DMS153 treated with DMSO at 0.1 percent for 48 hours (cell line): ENCODE measurements at regions not wholly inside any gene's neighbourhood (a gene's known extent, or its start where the extent isn't known, plus 50 kb on each side); places are given as distances from the start of the nearest gene placed in this dataset.

ENCODE experiments used
- DNase-seq: peaks from one replicate; lab custom pipeline; 2025; ENCODE audit not compliant: unreplicated experiment; lab: John Stamatoyannopoulos, UW

DNA sequence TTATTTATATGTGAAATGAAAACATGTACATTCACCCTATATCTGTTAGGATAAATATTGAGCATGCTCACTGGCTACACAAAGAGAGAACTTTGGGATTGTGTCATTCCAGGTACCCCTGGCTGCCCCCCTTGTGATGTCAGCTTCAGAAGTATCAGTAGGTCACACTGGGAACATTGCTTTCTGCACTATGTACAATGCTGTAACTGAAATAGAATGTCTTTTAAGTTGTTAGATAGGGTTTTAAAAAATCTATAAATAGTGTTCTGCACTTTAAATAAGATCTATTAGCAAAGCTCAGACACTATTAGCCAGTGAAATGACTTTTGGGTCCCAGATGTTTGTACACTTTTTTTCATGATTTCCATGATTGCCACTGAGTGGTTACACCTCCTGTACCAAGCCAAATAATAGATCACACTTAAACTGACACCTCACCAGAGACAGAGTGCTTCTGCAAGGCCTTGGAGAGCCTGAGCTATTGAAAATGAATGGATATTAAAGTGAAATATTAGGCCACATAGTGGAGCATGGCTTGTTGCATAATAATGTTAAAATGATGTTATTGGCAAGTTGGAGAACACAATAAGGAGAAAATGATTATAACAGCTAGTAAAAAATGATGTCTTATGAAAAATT is 297.0 kb upstream of the NXPH2 start:
- DNase-seq: no peak

DNA sequence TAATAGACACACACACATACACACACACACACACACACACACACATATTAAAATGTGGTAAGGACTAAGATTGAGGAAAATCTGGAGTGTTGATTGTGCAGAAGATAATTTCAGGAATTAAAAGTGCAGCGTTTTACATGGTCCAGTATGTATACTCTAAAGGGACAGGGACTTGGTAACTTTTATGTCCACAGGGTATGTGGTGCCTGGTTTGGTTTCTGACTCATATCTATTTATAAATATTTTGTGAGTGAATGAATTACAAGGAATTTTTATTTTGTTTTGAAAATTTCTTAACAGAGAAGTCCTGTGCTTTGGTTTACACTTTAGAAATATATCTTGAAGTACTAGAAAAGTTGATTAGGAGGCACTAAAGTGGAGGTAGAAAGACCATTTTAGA is 287.7 kb upstream of the NXPH2 start:
- DNase-seq: no peak

DNA sequence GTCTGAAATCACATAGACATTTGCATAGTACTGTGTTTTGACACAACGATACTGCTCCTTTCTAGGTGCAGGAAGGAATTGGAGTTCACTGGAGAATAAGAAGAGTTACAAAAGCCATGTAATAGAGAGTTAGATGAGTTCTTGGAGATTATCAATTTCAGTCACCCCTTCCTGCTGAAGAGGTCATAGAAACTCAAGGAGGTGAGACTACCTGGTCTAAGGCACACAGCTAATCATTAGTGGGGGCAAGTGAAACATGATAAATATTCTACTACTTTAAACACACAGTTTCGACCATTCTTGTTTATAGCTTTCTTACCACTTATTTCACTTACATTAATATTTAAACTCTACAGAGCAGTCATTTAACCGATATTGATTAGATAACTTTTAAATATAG is 286.9 kb upstream of the NXPH2 start:
- DNase-seq: no peak

DNA sequence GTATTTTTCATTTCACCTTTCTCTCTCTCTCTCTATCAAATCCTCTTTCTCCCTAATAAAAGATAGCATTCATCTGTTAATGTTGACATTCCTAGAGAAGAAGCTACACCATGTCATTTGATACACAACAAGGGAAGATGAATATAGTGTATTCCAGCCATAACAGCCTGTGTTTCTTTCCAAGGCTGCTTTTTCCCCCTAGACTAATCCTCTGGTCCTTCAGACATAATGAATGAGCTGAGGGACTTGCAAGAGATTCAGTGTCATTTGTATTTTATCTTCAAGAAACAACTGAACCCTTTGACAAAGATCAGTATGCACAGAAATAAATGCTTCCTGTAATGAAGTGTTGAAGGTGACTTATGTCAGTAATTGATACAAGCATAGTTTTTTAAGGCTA is 284.0 kb upstream of the NXPH2 start:
- no peak for DNase-seq

DNA sequence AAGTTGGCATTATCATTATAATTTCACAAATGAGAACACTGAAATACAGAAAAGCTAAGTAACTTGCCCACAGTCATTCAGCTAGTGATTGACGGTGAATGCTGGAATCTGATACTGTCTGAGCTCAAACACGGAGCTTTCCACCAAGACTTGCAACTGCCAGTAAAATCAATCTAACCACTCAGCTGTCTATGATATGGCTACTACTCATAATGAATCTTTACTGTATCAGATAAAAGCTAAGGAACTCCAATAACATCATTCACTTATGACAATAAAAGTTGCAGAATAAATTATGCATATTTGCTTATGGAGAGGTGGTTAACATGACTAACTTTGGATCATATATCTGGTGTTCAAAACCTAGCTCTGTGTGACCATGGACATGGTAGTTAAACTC is 279.4 kb upstream of the NXPH2 start:
- DNase-seq: no peak

DNA sequence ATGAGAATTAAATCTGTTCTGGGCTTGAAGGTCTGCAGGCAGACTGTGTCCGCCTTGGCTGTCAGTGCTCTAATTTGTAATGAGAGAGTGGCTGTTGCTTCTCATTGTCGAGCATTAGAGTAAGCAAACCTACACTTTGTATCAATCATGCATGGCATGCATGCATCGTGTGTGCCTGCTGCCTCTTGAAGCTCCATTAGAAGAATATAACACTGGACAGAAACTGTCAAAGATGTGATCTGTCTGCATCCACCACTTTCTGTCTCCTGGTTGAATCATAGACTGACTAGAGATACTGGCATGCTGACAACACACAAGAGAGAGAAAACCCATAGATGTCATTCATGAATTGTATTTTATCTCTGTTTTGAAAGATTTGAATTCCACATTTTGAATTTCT is 275.0 kb upstream of the NXPH2 start:
- DNase-seq: no peak

DNA sequence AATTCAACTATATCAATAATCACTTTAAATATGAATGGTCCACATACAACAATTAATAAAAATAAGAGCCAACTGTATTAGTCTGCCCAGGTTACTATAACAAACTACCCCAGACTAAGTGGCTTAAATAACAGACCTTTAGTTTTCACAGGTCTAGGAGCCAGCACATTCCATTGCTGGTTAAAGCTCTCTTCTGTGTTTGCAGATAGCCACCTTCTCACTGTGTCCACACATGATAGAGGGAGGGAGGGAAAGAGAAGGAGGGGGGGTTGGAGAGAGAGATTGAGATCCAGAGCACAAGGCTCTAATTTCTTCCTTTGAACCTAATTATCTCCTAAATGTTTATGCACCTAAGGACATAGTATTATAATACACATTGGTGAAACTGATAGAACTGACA is 267.8 kb upstream of the NXPH2 start:
- DNase-seq: no peak

DNA sequence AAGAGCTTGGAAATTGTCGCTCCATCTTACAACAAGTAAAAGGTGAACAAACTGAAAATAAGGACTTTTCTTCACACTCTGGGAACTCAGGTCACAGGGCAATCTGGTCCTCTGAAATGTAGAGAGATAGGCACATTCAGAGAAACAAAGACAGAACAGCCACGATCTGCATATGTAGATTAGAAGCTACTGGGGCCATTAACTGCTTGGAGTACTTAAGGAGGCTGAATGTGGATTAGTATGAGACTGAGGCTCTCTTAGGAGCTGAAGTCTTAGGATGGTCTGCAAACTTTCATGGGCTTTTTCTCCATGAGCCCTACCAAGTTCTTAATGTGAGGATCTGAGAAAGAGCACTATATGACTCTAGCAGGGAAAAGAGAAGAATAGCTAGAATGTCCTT is 265.3 kb upstream of the NXPH2 start:
- no peak for DNase-seq

DNA sequence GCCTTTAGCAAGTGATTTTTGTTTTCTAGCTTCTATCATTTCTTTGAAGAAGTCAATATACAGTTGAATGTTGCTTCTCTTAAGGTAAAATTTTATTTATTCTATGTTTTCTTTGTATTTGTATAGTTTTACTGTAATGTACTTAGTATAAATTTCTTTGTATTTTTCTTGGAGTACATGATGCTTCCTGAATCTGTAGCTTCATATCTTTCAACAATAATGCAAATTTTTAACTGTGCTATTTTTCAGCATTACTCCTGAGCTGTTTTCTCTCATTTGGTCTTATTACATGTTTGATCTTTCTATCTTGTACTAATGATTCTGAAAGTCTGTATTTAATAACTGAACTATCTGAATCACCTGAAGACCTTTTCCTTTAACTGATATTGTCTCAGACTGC is 253.9 kb upstream of the NXPH2 start:
- DNase-seq: no peak

DNA sequence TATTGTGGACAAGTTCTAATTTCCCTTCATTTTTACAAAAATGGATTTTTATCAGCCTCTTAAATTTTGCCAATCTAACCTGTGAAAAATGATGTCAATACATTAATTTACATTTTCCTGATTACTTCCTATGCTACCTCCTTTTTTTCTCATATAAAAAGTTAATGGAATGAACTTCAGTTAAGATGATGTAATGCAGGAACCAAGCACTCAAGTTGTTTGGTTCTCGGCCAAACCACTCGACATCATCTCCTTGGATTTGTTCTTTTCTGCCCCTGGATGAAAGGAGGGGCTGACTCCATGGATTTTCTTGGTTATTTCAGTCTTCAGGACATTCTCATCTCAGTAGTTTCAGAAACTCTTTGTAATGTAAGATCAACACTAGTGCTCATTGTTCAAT is 253.1 kb upstream of the NXPH2 start:
- DNase-seq: no peak

DNA sequence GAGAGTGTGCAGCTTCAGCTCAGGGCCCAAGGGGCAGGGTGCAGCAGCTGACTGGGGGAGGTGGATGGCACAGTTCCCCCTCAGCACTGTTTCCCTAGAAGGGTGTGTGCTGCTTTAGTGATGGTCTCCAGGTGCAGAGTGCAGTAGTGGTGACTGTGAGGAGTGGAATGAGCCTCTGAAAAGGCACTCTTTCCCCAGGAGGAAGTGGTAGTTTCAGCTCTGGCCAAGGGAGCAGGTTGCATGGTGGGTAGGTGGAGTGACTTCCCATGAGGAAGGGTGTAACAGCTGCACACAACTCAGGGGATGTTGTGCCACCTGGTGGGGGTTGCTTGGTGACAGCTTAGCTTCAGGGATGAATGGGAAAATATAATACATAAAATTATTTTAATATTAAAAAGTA is 251.5 kb upstream of the NXPH2 start:
- DNase-seq: no peak

DNA sequence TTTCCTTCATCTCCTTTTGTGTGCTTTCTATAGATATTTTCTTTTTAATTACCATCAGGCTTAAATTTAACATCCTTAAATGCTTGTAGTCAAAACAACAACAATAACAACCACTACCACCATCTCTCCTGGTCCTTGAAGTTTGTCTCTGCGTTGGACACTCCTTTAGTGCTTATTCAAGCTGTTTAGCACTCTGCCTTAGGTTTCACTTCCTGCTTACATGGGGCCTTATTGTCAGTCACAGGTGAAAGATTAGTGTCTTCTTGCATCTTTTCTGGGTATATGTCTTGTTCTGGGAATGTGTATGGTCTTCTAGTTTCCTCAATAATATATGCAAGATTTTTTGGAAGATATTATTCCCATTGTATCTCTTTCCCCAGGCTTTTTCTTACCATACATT is 240.1 kb upstream of the NXPH2 start:
- no peak for DNase-seq

DNA sequence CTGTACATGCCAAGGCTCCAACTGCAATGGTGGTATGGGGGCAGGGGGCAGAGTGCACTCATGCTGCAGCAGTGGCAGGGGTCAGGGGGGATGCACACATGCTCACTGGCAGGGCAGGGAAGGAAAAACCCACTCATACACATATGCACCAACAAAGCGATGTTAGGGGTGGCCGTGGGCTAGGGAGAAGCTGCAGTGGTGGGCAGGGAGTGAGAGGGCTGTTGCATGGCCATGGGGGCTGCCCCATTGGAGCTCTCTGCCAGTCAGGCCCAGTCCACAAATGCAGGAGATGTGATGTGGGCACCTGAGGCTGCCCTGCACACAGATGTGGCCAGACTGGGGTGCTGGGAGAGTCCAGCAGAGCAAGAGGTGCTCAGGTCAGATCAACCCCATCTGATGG is 238.1 kb upstream of the NXPH2 start:
- DNase-seq: no peak

DNA sequence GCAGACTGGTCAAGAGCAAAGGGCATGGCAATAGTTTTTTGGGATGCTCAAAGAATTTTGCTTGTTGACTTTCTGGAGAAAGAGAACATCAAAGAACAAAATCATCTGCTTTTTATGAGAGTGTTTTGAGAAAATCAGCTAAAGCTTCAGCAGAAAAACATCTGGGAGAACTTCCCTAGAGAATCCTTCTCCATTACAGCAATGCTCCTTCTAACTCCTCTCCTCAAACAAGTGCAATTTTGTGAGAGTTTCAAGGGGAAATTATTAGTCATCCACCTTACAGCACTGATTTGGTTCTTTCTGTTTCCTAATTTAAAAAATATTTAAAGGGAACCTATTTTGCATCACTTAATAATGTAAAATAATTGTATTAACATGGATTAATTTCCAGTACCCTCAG is 226.9 kb upstream of the NXPH2 start:
- no peak for DNase-seq

DNA sequence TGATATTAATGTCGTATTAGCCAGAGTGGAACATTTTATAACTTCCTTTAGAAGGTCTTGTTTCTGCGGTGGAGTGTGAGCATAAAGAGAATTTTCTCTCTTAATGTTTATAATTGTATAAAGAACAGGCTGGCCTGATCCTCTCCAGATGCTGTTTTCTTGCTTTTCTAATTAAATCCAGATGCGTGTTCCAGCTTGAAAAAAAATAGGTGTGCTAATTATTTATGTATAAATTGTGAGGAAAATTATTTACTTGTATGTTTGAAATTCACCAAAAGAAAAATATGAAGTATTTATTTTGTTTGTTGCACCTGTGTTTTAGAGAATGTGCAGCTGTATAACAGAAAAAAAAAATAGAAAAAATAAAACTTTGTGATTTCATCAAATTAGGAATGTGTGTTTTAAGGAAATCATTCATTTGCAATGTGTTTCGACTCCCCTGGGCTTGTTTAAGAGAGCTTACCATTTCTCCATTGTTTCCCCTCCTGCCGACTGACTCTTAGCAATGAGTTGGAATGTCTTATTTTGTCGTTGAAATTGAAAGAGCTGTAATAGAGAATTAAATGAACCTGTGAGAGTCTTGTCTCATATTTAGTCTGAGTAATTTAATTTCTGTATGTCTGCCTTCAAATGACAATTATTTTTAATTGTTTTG is 220.1 kb upstream of the NXPH2 start:
- no peak for DNase-seq

DNA sequence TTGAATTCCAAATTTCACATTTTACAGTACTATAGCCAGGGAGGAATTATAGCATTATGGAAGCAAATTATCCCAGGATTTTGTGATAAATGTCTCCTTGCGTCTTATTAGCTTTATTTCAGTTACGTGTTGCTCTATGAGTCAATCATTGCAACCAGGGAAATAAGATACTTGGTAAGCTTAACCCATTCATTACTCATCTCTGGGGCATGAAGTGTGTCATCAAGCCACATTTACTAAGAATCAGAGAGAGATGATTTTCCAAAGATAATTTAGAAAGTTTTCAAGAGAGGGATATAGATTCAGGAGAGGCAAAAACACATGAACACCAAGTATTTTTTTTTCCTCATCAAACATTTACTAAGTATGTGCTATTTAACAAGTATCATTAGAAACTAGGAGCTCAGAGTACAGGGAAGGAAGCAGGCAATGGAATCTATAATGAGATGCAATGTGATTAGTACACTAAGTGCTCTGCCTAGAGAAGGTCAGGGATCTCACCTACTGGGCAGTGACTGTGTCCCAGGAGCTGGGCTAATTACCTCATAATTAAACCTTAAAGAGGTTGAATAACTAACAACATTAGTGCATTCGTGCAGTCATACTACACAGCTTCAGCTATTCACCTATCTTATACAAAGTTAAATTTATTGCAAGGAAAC is 217.8 kb upstream of the NXPH2 start:
- DNase-seq: no peak

DNA sequence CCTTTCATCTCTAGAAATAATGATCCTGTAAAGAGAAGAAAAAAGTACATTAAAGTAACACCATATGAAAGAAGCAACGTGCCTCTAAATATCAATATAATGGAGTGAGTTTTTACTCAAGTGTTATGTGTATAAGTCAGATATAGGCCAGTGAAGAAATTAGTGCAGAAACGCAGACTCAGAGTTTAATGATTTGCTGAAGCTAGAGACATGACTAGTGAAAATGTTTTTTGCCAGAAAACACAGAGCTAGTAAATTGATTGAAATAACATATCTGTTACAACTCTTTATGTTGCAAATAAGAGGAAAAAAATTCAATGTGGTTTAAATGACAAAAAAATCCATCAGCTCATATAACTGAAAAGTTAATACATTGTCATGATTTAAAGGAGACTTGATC is 217.2 kb upstream of the NXPH2 start:
- no peak for DNase-seq

DNA sequence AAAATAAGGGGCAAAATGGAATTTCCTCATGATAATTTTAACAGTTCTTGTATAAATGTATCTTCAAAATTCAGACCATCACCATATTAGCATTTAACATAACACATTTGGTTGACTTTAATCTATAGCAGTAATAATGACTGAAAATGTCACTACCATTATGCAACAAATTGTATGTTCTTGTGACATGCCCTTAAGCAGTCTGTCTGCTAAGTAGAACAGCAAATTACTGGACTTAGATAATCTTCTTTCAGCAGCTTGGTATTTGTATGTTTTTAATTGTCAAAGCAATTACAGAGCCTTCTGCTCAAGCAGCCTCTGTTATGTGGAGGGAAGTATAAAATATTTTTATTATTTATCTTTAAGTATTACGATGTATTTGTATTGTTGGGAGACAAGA is 214.3 kb upstream of the NXPH2 start:
- DNase-seq: no peak

DNA sequence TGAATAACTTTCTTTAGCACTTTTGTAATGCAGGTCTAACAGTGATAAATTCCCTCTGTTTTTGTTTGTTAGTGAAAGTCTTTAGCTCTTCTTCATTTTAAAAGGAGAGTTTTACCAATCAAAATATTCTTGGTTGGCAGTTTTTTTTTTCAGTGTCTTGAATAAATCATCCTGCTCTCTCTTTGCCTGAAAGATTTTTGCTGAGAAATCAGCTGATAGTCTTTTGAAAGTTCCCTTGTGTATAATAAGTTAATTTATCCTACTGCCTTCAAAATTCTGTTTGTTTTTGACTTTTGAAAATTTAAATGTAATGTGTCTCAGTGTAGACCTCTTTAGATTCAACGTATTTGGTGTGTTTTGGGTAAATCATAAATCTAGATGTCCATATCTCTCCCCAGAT is 205.7 kb upstream of the NXPH2 start:
- DNase-seq: no peak

DNA sequence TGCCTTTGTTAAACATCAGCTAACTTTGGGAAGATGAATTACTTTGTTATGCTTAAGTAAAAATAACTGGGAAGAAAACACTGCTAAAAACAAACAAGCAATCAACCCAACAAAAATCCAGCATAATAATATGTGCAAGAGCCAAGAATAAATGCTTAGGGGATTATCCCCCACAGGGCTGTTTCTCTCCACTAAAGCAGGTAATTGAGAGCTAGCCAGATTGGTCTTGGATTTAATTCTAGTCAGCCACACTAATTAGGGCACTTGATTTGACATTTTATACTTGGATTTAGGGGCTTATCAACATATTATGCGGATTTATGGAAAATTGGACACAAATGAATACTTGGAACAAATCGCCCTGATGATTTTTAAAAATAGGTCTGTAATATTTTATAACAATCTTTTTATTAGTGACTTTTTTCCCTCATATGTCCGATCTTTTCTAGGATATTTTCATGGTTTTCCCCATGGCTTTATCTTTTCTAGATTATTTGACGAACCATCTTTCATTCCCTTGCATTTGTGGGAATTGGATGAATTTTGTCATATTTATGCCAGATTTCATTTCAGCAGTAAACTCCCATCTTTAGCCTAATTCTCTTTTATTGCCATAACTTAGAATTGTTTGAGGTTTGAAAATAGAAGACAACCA is 199.1 kb upstream of the NXPH2 start:
- DNase-seq: no peak

DNA sequence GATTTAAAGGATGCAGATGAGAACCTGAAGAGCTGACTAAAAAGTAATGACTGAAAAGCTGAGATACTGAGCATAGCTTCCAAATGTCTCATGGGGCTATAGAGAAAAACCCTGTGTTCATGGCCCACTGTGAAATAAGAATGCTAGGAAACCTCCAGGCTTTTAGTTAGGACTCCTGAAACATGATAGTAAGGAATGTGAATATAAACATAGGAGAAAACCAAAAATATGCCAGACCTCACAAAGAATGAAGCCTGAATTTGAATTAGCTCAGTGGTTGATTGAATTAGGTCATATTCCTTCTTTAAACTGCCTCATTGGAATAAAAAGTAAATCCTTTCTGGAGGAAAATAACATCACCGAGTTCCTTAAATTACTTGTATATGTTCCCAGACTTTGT is 194.5 kb upstream of the NXPH2 start:
- no peak for DNase-seq

DNA sequence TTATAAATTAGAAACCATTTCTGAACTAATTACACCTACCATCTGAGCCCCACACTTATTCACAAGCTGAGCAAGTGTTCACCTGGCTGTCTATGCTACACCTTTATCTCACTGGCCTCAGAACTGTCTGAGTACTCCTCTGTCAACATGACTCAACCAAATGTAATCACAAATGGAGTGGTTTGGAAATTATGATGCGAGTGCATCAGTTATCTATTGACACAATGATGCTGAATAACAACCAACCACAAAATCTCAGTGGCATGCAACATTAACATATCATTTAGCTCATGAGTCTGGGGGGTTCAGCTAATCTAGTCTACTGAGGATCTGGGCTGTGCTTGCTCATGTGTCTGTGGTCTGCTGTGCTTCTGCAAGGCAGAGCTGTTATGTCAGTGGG is 184.2 kb upstream of the NXPH2 start:
- DNase-seq: no peak
